ENCODE measurements at regions not wholly inside any gene's neighbourhood (a gene's known extent, or its start where the extent isn't known, plus 50 kb on each side); places are given as distances from the start of the nearest gene placed in this dataset.

GRCh38 chr11:96865020-96865419 lies 475.2 kb downstream of the JRKL start:
- POLR2A ChIA-PET (ENCODE audit: low non-redundant PET): no interaction called here
- BruUV-seq (replicated peaks): no TSS peak
- H3K27me3 ChIP-seq (replicated peaks; ENCODE audit: insufficient read depth, low read depth, low read length, poor library complexity): no peaks in the 10 kb centered on the region
- H3K9me3 ChIP-seq (ENCODE audit: low read depth, low read length, poor library complexity, severe bottlenecking): no peaks in the 10 kb centered on the region
- TF ChIP-seq EZH2 (IDR thresholded peaks at IDR 0.05; ENCODE audit: borderline replicate concordance, low read depth, low read length, poor library complexity, severe bottlenecking): no peak
- TF ChIP-seq CTCF (conservative IDR thresholded peaks at IDR 0.05; ENCODE audit: low read depth, low read length): no peak
- H3K4me3 ChIP-seq (ENCODE audit: low read depth, low read length, poor library complexity, severe bottlenecking): no peak overlapping the region
- H3K36me3 ChIP-seq (ENCODE audit: insufficient read depth, low read length, poor library complexity, severe bottlenecking): no peaks in the 10 kb centered on the region
- CTCF ChIA-PET: no interaction called here
- no peaks in the 10 kb centered on the region for H3K4me1 ChIP-seq (ENCODE audit: insufficient read depth, low read length, poor library complexity, severe bottlenecking)
- intact Hi-C loops (cut with micrococcal nuclease; ENCODE audit: unreplicated experiment): no loop called here
- no peak for DNase-seq (ENCODE audit: low spot score)
- no peak overlapping the region for H3K27ac ChIP-seq (ENCODE audit: low read depth, low read length, poor library complexity, severe bottlenecking)

GRCh38 chr11:96869207-96869606 lies 479.4 kb downstream of the JRKL start:
- CTCF ChIA-PET: no interaction called here

DNA sequence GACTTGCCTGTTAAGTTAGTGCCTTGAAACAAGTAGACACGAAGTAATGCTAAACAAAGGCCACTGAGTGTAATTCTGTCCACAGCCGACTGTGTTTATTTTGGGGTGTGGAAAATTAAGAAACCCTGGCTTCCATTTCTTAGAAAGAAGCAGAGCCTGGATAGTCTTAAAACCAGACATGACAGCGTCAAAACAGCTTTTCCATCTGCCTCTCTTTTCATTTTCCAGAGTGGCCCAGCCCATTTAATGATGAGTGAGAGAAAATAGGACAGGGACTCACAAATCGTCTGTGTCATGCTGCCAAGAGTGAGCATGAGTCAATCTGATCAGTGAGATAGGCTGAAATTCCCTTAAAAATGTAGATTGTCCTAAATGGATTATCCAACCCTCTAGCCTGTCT lies 485.9 kb downstream of the JRKL start:
- TF ChIP-seq CTCF (conservative IDR thresholded peaks at IDR 0.05; ENCODE audit: low read depth, low read length): no peak
- TF ChIP-seq EZH2 (IDR thresholded peaks at IDR 0.05; ENCODE audit: borderline replicate concordance, low read depth, low read length, poor library complexity, severe bottlenecking): no peak
- peak; percentile 39 for DNase-seq (ENCODE audit: low spot score)

More at GRCh38 chr11:96869207-96869606, 479.4 kb downstream of the JRKL start:
- H3K27ac ChIP-seq (ENCODE audit: low read depth, low read length, poor library complexity, severe bottlenecking): no peak overlapping the region
- BruUV-seq (replicated peaks): no TSS peak
- intact Hi-C loops (cut with micrococcal nuclease; ENCODE audit: unreplicated experiment): no loop called here
- no peak overlapping the region for H3K4me3 ChIP-seq (ENCODE audit: low read depth, low read length, poor library complexity, severe bottlenecking)
- H3K4me1 ChIP-seq (ENCODE audit: insufficient read depth, low read length, poor library complexity, severe bottlenecking): no peaks in the 10 kb centered on the region
- no peaks in the 10 kb centered on the region for H3K36me3 ChIP-seq (ENCODE audit: insufficient read depth, low read length, poor library complexity, severe bottlenecking)
- no peaks in the 10 kb centered on the region for H3K27me3 ChIP-seq (replicated peaks; ENCODE audit: insufficient read depth, low read depth, low read length, poor library complexity)
- POLR2A ChIA-PET (ENCODE audit: low non-redundant PET): no interaction called here
- no peaks in the 10 kb centered on the region for H3K9me3 ChIP-seq (ENCODE audit: low read depth, low read length, poor library complexity, severe bottlenecking)
- TF ChIP-seq EZH2 (IDR thresholded peaks at IDR 0.05; ENCODE audit: borderline replicate concordance, low read depth, low read length, poor library complexity, severe bottlenecking) (no peak), CTCF (conservative IDR thresholded peaks at IDR 0.05; ENCODE audit: low read depth, low read length) (no peak)
- DNase-seq (ENCODE audit: low spot score): no peak

More for the DNA sequence above, 485.9 kb downstream of the JRKL start:
- H3K4me1 ChIP-seq (ENCODE audit: insufficient read depth, low read length, poor library complexity, severe bottlenecking): no peaks in the 10 kb centered on the region
- no peak overlapping the region for H3K4me3 ChIP-seq (ENCODE audit: low read depth, low read length, poor library complexity, severe bottlenecking)
- no TSS peak for BruUV-seq (replicated peaks)
- H3K27me3 ChIP-seq (replicated peaks; ENCODE audit: insufficient read depth, low read depth, low read length, poor library complexity): no peaks in the 10 kb centered on the region
- H3K9me3 ChIP-seq (ENCODE audit: low read depth, low read length, poor library complexity, severe bottlenecking): no peaks in the 10 kb centered on the region
- no peak overlapping the region for H3K27ac ChIP-seq (ENCODE audit: low read depth, low read length, poor library complexity, severe bottlenecking)
- intact Hi-C loops (cut with micrococcal nuclease; ENCODE audit: unreplicated experiment): no loop called here
- H3K36me3 ChIP-seq (ENCODE audit: insufficient read depth, low read length, poor library complexity, severe bottlenecking): no peaks in the 10 kb centered on the region
- POLR2A ChIA-PET (ENCODE audit: low non-redundant PET): no interaction called here
- CTCF ChIA-PET: no interaction called here

All from A673 (cell line).